Right lobe of liver (tissue), 6 donors: ENCODE measurements at regions not wholly inside any gene's neighbourhood (a gene's known extent, or its start where the extent isn't known, plus 50 kb on each side); places are given as distances from the start of the nearest gene placed in this dataset.

Source experiments
- ATAC-seq, 4 donors: fragments of 200-7000 bp; cut with Tn5 transposase; one replicate each; pipeline ENCODE4 v1.9.1; 2020; ENCODE audit warnings: mild to moderate bottlenecking in 4 of 4, moderate library complexity in 4 of 4
- DNase-seq, 3 donors: peaks; one replicate each; pipeline ENCODE4 v3.0.0-alpha.2; 2020
- H3K27ac ChIP-seq, 3 donors: fragments of 200-600 bp; one replicate each; pipeline ENCODE4 v1.8.0; 2022
- H3K27me3 ChIP-seq, 2 donors: fragments of 200-600 bp; one replicate each; pipeline ENCODE4 v1.8.0; 2022
- H3K36me3 ChIP-seq, 4 donors: fragments of 200-600 bp; sonication (generic) in 1 of 4; one replicate each; pipeline versions ENCODE4 v1.5.1 to v1.8.0; 2017 to 2022; ENCODE audit warnings: control low read depth in 1 of 4
- H3K4me1 ChIP-seq, 4 donors: fragments of 200-600 bp; sonication (generic) in 1 of 4; one replicate each; pipeline versions ENCODE4 v1.5.1 to v1.8.0; 2017 to 2022; ENCODE audit warnings: control low read depth in 1 of 4
- H3K4me3 ChIP-seq, 3 donors: fragments of 200-600 bp; one replicate each; pipeline ENCODE4 v1.8.0; 2022
- H3K9me3 ChIP-seq, 4 donors: fragments of 200-600 bp; sonication (generic) in 1 of 4; one replicate each; pipeline versions ENCODE4 v1.5.1 to v1.8.0; 2017 to 2022; ENCODE audit warnings: control low read depth in 1 of 4
- CTCF ChIP-seq, 4 donors: fragments of 200-600 bp in 3 of 4; fragments of 450-650 bp in 1 of 4; IDR thresholded peaks; one replicate each; pipeline versions ENCODE4 v1.5.1 to v1.8.0; 2016 to 2022; ENCODE audit warnings: antibody characterized with exemption in 4 of 4, mild to moderate bottlenecking in 2 of 4
- POLR2A ChIP-seq: fragments of 450-650 bp; IDR thresholded peaks from one replicate; pipeline ENCODE4 v1.6.1; 2017; ENCODE audit warnings: antibody characterized with exemption, mild to moderate bottlenecking
- WGBS: methylation state at CpG from one replicate; pipeline ENCODE4 v1.1.6; 2018; ENCODE audit warnings: low coverage, low lambda C conversion rate; ENCODE audit not compliant: insufficient coverage; ENCODE audit errors: missing lambda C conversion rate; 5-methylcytosine and 5-hydroxymethylcytosine counted together
- intact Hi-C, 2 donors: fragments of 100-400 bp; cut with DNase I; formaldehyde crosslinking; loops; one replicate each; pipeline versions ENCODE4 v1.11.2 to v1.14.1; 2022
- donor health status: DM: no; HTN: yes; CAD: no.
- donor health status: DM: no; HTN: no; CAD: no.
- donor health status: DM: no; HTN: no; CAD: no.
- donor health status: DM: no; HTN: yes; CAD: no.
- donor health status: DM: no; HTN: yes; CAD: no.

DNA sequence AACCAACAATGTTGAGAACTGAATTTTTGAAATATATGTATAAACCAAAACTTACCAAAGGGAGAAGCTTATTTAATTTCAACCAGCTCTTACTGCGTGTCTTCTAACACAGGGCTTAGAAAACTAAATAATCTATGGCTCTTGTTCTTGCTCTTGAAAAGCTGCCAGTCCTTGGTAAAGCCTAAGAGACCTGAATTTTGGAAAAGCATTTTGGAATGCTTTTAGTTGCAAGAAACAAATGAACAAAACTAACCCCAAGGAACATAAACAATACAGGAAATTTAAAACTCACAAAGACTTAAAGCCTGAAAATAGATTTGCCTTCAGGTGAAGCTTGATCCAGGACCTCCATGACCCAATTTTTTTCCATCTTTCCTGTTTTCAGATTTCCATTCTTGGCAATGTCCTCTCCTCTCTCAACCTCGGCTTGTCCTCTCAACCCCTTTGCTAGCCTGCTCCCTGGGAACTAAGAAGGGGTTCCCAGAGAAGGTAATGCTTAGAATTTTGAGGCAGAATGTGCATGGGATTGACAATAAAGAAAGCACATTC, 169.8 kb upstream of the NCK2 start:
- DNase-seq (no peak), ATAC-seq (no peak)
- TF ChIP-seq POLR2A, result no peak
- TF ChIP-seq CTCF (IDR thresholded peaks at IDR 0.05), result no peak
- intact Hi-C loops, result no loop called here
- Histone ChIP-seq H3K4me3 (no peak overlapping the region), H3K4me1 (no peaks in the 10 kb centered on the region), H3K27me3 (no peaks in the 10 kb centered on the region), H3K36me3 (no peaks in the 10 kb centered on the region), H3K9me3 (no peaks in the 10 kb centered on the region), H3K27ac (no peak overlapping the region)
- WGBS, result 51% methylated on average over 2 of the region's 2 CpGs

GRCh38 chr2:105573910-105574655, 170.6 kb upstream of the NCK2 start:
- H3K27ac ChIP-seq, result no peak overlapping the region
- no peaks in the 10 kb centered on the region for H3K36me3 ChIP-seq
- H3K9me3 ChIP-seq, result no peaks in the 10 kb centered on the region
- H3K27me3 ChIP-seq, result no peaks in the 10 kb centered on the region
- H3K4me3 ChIP-seq, result no peak overlapping the region
- ATAC-seq (no peak), DNase-seq (no peak)
- WGBS, result 63% methylated on average over 6 of the region's 8 CpGs
- intact Hi-C loops, result no loop called here
- no peaks in the 10 kb centered on the region for H3K4me1 ChIP-seq
- TF ChIP-seq POLR2A (no peak), CTCF (IDR thresholded peaks at IDR 0.05) (no peak)

GRCh38 chr2:105573490-105573889, 171.2 kb upstream of the NCK2 start:
- Histone ChIP-seq H3K4me1 (no peaks in the 10 kb centered on the region), H3K4me3 (no peak overlapping the region), H3K9me3 (no peaks in the 10 kb centered on the region), H3K27me3 (no peaks in the 10 kb centered on the region), H3K27ac (no peak overlapping the region), H3K36me3 (no peaks in the 10 kb centered on the region)
- DNase-seq (no peak), ATAC-seq (no peak)
- 13% methylated on average over 5 of the region's 5 CpGs for whole genome bisulfite sequencing
- intact Hi-C loops, result no loop called here
- TF ChIP-seq CTCF (IDR thresholded peaks at IDR 0.05) (no peak), POLR2A (no peak)

- Histone ChIP-seq H3K4me3 (no peak overlapping the region), H3K27ac (no peak overlapping the region), H3K4me1 (no peaks in the 10 kb centered on the region), H3K9me3 (no peaks in the 10 kb centered on the region), H3K27me3 (no peaks in the 10 kb centered on the region), H3K36me3 (no peaks in the 10 kb centered on the region)
- 71% methylated on average over 2 of the region's 9 CpGs for WGBS
- TF ChIP-seq CTCF (IDR thresholded peaks at IDR 0.05) (no peak), POLR2A (no peak)
- no peak for DNase-seq
- intact Hi-C loops, result no loop called here
- no peak for ATAC-seq
These were observed 172.7 kb upstream of the FHL2 start for GRCh38 chr2:105571445-105571987.
